HPDE6-E6E7 (cell line): ENCODE measurements at regions not wholly inside any gene's neighbourhood (a gene's known extent, or its start where the extent isn't known, plus 50 kb on each side); places are given as distances from the start of the nearest gene placed in this dataset.
"Not testable (repeated sequence)": the region's sequence is repeated elsewhere in the genome, so short reads cannot be mapped to it uniquely, and the experiment has no call there.

ENCODE experiments used
- DNase-seq: peaks from one replicate; pipeline ENCODE4 v3.0.0; 2011; ENCODE audit warnings: missing footprints; ENCODE audit errors: extremely low spot score

- no peak for DNase-seq
Measured at GRCh38 chr3:157920822-157921700, 185.2 kb downstream of the SHOX2 start.

- DNase-seq: no peak
Measured at GRCh38 chr3:157919319-157919887, 186.8 kb downstream of the SHOX2 start.

- DNase-seq: no peak
Measured at GRCh38 chr3:157918402-157918801, 187.8 kb downstream of the SHOX2 start.

GRCh38 chr3:157916672-157917071 lies 189.5 kb downstream of the SHOX2 start:
- DNase-seq: no peak

GRCh38 chr3:157914882-157915281 lies 191.3 kb downstream of the SHOX2 start:
- DNase-seq: no peak

- no peak for DNase-seq
Measured at GRCh38 chr3:157913741-157914150, 192.5 kb downstream of the SHOX2 start.

- DNase-seq: no peak
Measured at GRCh38 chr3:157912514-157913451, 193.4 kb downstream of the SHOX2 start.

- DNase-seq: no peak
Measured at GRCh38 chr3:157906627-157907026, 199.6 kb downstream of the SHOX2 start.

GRCh38 chr3:157905885-157906284 lies 200.3 kb downstream of the SHOX2 start:
- DNase-seq: no peak

GRCh38 chr3:157902680-157903079 lies 203.5 kb downstream of the SHOX2 start:
- not testable (repeated sequence) for DNase-seq

GRCh38 chr3:157888040-157888439 lies 218.2 kb downstream of the SHOX2 start:
- no peak for DNase-seq

GRCh38 chr3:157876556-157876955 lies 229.7 kb downstream of the SHOX2 start:
- no peak for DNase-seq

GRCh38 chr3:157872902-157873301 lies 233.3 kb downstream of the SHOX2 start:
- DNase-seq: no peak

- DNase-seq: no peak
Measured at GRCh38 chr3:157871838-157872460, 234.3 kb downstream of the SHOX2 start.

GRCh38 chr3:157871248-157871647 lies 235.0 kb downstream of the SHOX2 start:
- DNase-seq: no peak

- no peak for DNase-seq
Measured at GRCh38 chr3:157868946-157869345, 237.3 kb downstream of the SHOX2 start.

GRCh38 chr3:157868196-157868595 lies 238.0 kb downstream of the SHOX2 start:
- no peak for DNase-seq

- peak; percentile 15 for DNase-seq
Measured at GRCh38 chr3:157865352-157866000, 240.7 kb downstream of the SHOX2 start.

GRCh38 chr3:157861076-157861765 lies 245.0 kb downstream of the SHOX2 start:
- DNase-seq: no peak

GRCh38 chr3:157859541-157859940 lies 246.7 kb downstream of the SHOX2 start:
- no peak for DNase-seq

- DNase-seq: no peak
Measured at GRCh38 chr3:157858821-157859220, 247.4 kb downstream of the SHOX2 start.
